HG02678 (cell line): ENCODE measurements at regions not wholly inside any gene's neighbourhood (a gene's known extent, or its start where the extent isn't known, plus 50 kb on each side); places are given as distances from the start of the nearest gene placed in this dataset.
"Not testable (repeated sequence)": the region's sequence is repeated elsewhere in the genome, so short reads cannot be mapped to it uniquely, and the experiment has no call there.

ENCODE experiments used
- ATAC-seq: cut with Tn5 transposase; IDR thresholded peaks from one replicate; pipeline ENCODE4 v1.9.1; 2021; ENCODE audit warnings: mild to moderate bottlenecking, moderate library complexity; ENCODE audit not compliant: unreplicated experiment

- no peak for ATAC-seq
These were observed 342.7 kb upstream of the PABPC4L start for GRCh38 chr4:134544303-134544770.

- no peak for ATAC-seq
These were observed 339.0 kb upstream of the PABPC4L start for GRCh38 chr4:134540588-134540987.

GRCh38 chr4:134539729-134540231 is 338.2 kb upstream of the PABPC4L start:
- no peak for ATAC-seq

GRCh38 chr4:134537701-134538100 is 336.1 kb upstream of the PABPC4L start:
- no peak for ATAC-seq

- no peak for ATAC-seq
These were observed 331.5 kb upstream of the PABPC4L start for GRCh38 chr4:134533068-134533467.

GRCh38 chr4:134531013-134531412 is 329.4 kb upstream of the PABPC4L start:
- no peak for ATAC-seq

- ATAC-seq: no peak
These were observed 328.0 kb upstream of the PABPC4L start for GRCh38 chr4:134529629-134530028.

- no peak for ATAC-seq
These were observed 317.1 kb upstream of the PABPC4L start for GRCh38 chr4:134518574-134519217.

- no peak for ATAC-seq
These were observed 309.0 kb upstream of the PABPC4L start for GRCh38 chr4:134510544-134510943.

- no peak for ATAC-seq
These were observed 303.9 kb upstream of the PABPC4L start for GRCh38 chr4:134505511-134505910.

GRCh38 chr4:134501973-134502643 is 300.5 kb upstream of the PABPC4L start:
- no peak for ATAC-seq

- not testable (repeated sequence) for ATAC-seq
These were observed 299.9 kb upstream of the PABPC4L start for GRCh38 chr4:134501488-134501887.

GRCh38 chr4:134499074-134499473 is 297.5 kb upstream of the PABPC4L start:
- no peak for ATAC-seq

GRCh38 chr4:134490863-134491262 is 289.3 kb upstream of the PABPC4L start:
- no peak for ATAC-seq

- not testable (repeated sequence) for ATAC-seq
These were observed 281.9 kb upstream of the PABPC4L start for GRCh38 chr4:134483514-134483913.

GRCh38 chr4:134471569-134471968 is 270.0 kb upstream of the PABPC4L start:
- ATAC-seq: no peak

- no peak for ATAC-seq
These were observed 269.0 kb upstream of the PABPC4L start for GRCh38 chr4:134470544-134470943.

GRCh38 chr4:134465417-134465816 is 263.8 kb upstream of the PABPC4L start:
- ATAC-seq: no peak

GRCh38 chr4:134463771-134464170 is 262.2 kb upstream of the PABPC4L start:
- no peak for ATAC-seq

- ATAC-seq: no peak
These were observed 225.2 kb upstream of the PABPC4L start for GRCh38 chr4:134426821-134427220.

GRCh38 chr4:134425756-134426155 is 224.2 kb upstream of the PABPC4L start:
- no peak for ATAC-seq

- no peak for ATAC-seq
These were observed 221.2 kb upstream of the PABPC4L start for GRCh38 chr4:134422776-134423175.
